ENCODE measurements at regions not wholly inside any gene's neighbourhood (a gene's known extent, or its start where the extent isn't known, plus 50 kb on each side); places are given as distances from the start of the nearest gene placed in this dataset.

DNA sequence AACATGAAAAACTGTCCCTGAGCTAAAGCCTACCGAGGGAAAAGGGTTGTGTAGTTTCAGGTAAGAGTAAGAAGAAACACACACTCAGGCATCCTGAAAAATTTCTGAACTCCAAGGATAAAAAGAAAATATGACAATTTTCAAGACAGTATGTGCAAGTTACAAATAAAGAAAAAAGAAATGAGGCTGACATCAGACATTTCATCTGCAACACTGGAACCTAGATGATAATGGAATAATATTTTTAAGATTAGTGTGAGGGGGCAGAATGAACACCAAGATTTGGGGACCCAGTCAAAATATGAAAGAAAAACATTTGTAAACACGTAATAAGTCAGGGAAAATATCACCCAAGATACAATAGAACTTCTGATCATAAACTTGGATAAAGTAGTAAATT lies 135.9 kb upstream of the PSMD7 start:
- no peaks in the 10 kb centered on the region for H3K36me3 ChIP-seq
- intact Hi-C loops (cut with DNase I), result no loop called here
- no peaks in the 10 kb centered on the region for H3K9me3 ChIP-seq
- TF ChIP-seq, protein P1, sequence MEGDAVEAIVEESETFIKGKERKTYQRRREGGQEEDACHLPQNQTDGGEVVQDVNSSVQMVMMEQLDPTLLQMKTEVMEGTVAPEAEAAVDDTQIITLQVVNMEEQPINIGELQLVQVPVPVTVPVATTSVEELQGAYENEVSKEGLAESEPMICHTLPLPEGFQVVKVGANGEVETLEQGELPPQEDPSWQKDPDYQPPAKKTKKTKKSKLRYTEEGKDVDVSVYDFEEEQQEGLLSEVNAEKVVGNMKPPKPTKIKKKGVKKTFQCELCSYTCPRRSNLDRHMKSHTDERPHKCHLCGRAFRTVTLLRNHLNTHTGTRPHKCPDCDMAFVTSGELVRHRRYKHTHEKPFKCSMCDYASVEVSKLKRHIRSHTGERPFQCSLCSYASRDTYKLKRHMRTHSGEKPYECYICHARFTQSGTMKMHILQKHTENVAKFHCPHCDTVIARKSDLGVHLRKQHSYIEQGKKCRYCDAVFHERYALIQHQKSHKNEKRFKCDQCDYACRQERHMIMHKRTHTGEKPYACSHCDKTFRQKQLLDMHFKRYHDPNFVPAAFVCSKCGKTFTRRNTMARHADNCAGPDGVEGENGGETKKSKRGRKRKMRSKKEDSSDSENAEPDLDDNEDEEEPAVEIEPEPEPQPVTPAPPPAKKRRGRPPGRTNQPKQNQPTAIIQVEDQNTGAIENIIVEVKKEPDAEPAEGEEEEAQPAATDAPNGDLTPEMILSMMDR (IDR thresholded peaks at IDR 0.05), result no peak
- H3K27me3 ChIP-seq, result no peaks in the 10 kb centered on the region
- ATAC-seq, result no peak
- no peaks in the 10 kb centered on the region for H3K4me1 ChIP-seq
- H3K4me3 ChIP-seq, result no peak overlapping the region
- H3K27ac ChIP-seq, result no peak overlapping the region
- DNase-seq, result no peak

DNA sequence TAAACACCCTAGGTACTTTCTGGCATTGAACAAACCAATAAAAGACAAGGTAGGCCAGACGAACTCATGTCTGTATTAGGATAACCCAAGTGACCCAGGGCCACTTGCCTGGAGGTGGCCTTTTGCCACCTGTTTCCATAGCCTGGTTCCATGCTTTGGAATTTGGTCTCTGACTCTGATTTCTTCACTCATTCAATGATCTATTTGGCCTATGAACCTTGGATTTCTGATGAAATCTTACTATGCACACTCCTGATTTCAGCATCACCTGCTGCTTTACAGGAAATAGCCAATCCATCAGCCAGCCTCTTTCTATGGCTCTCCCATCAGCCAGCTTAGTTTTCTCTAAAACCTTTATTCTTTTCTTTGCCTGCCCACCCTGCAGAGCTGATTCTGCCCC lies 142.8 kb upstream of the PSMD7 start:
- no peak for DNase-seq
- no peaks in the 10 kb centered on the region for H3K4me1 ChIP-seq
- no peak for ATAC-seq
- H3K4me3 ChIP-seq, result no peak overlapping the region
- H3K9me3 ChIP-seq, result no peaks in the 10 kb centered on the region
- intact Hi-C loops (cut with DNase I), result no loop called here
- no peaks in the 10 kb centered on the region for H3K36me3 ChIP-seq
- TF ChIP-seq, protein P1 (IDR thresholded peaks at IDR 0.05), result no peak
- H3K27ac ChIP-seq, result no peak overlapping the region
- H3K27me3 ChIP-seq, result no peaks in the 10 kb centered on the region

DNA sequence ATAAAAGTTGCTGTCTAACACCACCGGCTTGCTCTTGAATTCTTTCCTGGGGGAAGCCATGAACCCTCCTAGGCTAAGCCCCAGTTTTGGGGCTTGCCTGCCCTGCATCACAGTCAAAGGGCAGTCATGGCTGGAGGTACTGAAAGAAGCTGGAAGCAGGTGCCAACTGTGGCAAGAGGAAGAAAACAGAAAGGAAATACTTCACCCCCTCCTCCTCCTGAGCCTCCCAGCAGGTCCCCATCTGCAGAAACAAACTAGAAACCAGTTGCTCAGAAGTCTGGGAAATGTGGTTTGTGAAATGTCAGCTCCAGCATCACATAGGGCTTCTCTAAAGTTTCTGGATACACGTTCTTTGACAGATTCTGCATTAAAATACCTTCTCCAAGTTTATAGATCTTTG lies 150.0 kb upstream of the PSMD7 start:
- H3K27me3 ChIP-seq, result no peaks in the 10 kb centered on the region
- intact Hi-C loops (cut with DNase I), result no loop called here
- TF ChIP-seq, protein P1 (IDR thresholded peaks at IDR 0.05), result no peak
- no peak overlapping the region for H3K4me3 ChIP-seq
- H3K4me1 ChIP-seq, result no peaks in the 10 kb centered on the region
- no peak overlapping the region for H3K27ac ChIP-seq
- no peaks in the 10 kb centered on the region for H3K9me3 ChIP-seq
- ATAC-seq (no peak), DNase-seq (no peak)
- no peaks in the 10 kb centered on the region for H3K36me3 ChIP-seq

DNA sequence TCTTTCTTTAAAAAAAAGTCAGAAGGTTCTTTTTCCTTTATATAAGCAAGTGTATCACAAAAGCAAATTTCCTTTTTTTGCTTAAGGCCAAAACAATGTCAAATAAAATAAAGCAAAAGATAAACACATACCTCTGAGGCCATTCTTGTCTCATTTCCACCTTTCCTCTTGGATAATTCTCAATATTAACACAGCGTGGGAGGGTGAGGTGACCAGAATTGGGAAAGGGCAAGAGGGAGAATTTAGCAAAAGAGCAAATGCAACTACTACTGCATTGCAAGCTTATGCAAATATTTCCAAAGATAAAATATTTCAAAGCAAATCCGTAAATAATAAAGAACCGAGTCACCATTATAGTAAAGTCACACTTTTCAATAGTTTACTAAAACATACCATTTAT lies 153.4 kb upstream of the PSMD7 start:
- Histone ChIP-seq H3K9me3 (no peaks in the 10 kb centered on the region), H3K4me1 (no peaks in the 10 kb centered on the region), H3K36me3 (no peaks in the 10 kb centered on the region), H3K27me3 (no peaks in the 10 kb centered on the region), H3K4me3 (no peak overlapping the region), H3K27ac (no peak overlapping the region)
- no peak for DNase-seq
- intact Hi-C loops (cut with DNase I), result no loop called here
- TF ChIP-seq, protein P1 (IDR thresholded peaks at IDR 0.05), result no peak
- no peak for ATAC-seq

DNA sequence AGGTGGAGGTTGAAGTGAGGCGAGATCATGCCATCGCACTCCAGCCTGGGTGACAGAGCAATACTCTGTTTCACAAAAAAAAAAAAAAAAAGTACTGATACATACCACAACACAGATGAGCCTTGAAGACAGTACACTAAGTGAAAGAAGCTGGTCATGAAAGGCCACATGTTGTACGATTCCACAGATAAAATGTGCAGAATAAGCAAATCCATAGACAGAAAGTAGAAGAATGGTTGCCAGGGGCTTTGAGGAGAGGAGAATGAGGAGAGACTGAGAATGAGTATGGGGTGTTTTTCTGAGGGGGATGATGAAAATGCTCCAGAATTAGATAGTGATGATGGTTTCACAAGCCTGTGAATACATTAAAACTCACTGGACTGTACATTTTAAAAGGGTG lies 155.6 kb upstream of the PSMD7 start:
- DNase-seq, result no peak

DNA sequence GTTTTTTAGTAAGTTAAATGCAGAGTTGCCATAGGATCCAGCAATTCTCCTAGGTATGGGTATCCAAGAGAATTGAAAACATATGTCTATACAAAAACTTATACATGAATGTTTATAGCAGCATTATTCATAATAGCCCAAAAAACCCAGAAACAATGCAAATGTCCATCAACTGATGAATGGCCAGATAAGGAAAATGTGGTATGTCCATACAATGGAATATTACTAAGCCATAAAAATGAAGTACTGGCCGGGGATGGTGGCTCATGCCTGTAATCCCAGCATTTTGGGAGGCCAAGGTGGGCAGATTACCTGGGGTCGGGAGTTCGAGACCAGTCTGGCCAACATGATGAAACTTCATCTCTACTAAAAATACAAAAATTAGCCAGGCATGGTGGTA lies 156.1 kb upstream of the PSMD7 start:
- intact Hi-C loops (cut with DNase I), result no loop called here
- Histone ChIP-seq H3K36me3 (no peaks in the 10 kb centered on the region), H3K4me1 (no peaks in the 10 kb centered on the region), H3K4me3 (no peak overlapping the region), H3K27me3 (no peaks in the 10 kb centered on the region), H3K27ac (no peak overlapping the region), H3K9me3 (no peaks in the 10 kb centered on the region)
- ATAC-seq, result no peak
- DNase-seq, result no peak
- TF ChIP-seq, protein P1 (IDR thresholded peaks at IDR 0.05), result no peak

More for the DNA sequence above, 155.6 kb upstream of the PSMD7 start:
- ATAC-seq, result no peak
- Histone ChIP-seq H3K27ac (no peak overlapping the region), H3K4me3 (no peak overlapping the region), H3K4me1 (no peaks in the 10 kb centered on the region), H3K27me3 (no peaks in the 10 kb centered on the region), H3K36me3 (no peaks in the 10 kb centered on the region), H3K9me3 (no peaks in the 10 kb centered on the region)
- intact Hi-C loops (cut with DNase I), result no loop called here
- TF ChIP-seq, protein P1 (IDR thresholded peaks at IDR 0.05), result no peak
